Endothelial cell of umbilical vein (primary cell): ENCODE measurements at regions not wholly inside any gene's neighbourhood (a gene's known extent, or its start where the extent isn't known, plus 50 kb on each side); places are given as distances from the start of the nearest gene placed in this dataset.

Experiments
- JUN ChIP-seq: IDR thresholded peaks from 2 replicates; pipeline ENCODE4 v1.6.1; 2011; ENCODE audit warnings: borderline replicate concordance, low read depth; ENCODE audit not compliant: insufficient read length, insufficient read depth
- POLR2A ChIP-seq: IDR thresholded peaks from 2 replicates; pipeline ENCODE4 v1.6.1; 2012; ENCODE audit warnings: low read depth, mild to moderate bottlenecking, control low read depth, low read length
- TF ChIP-seq, protein P1 (sequence below), 2 donors: IDR thresholded peaks; 1 replicate in 1 of 2; 2 replicates in 1 of 2; pipeline ENCODE4 v1.5.1; 2011; ENCODE audit warnings: low read length in 2 of 2, mild to moderate bottlenecking in 2 of 2, moderate library complexity in 2 of 2, control low read depth in 1 of 2, inconsistent platforms in 1 of 2, low read depth in 1 of 2; ENCODE audit not compliant: insufficient read depth in 1 of 2; ENCODE audit errors: extremely low read depth in 1 of 2

DNA sequence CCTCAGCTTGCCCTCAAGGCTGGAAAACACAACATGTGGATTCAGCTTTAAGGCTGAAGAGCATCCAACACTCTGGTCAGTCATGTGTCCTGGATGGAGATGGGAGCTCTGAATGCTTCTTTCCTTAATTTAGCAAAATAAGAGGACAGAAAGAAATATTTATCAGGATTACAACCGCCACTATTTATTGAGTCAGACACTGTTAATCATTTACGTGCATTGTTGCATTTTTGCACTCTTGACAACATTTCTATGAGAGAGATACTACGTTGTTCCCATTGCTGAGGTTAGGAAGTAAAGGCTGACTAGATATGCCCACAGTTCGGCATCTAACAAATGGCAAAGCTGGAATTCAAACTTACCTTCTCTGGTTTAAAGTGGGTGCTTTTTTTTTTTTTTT lies 101.8 kb upstream of the KMT2C start:
- TF ChIP-seq, protein P1, sequence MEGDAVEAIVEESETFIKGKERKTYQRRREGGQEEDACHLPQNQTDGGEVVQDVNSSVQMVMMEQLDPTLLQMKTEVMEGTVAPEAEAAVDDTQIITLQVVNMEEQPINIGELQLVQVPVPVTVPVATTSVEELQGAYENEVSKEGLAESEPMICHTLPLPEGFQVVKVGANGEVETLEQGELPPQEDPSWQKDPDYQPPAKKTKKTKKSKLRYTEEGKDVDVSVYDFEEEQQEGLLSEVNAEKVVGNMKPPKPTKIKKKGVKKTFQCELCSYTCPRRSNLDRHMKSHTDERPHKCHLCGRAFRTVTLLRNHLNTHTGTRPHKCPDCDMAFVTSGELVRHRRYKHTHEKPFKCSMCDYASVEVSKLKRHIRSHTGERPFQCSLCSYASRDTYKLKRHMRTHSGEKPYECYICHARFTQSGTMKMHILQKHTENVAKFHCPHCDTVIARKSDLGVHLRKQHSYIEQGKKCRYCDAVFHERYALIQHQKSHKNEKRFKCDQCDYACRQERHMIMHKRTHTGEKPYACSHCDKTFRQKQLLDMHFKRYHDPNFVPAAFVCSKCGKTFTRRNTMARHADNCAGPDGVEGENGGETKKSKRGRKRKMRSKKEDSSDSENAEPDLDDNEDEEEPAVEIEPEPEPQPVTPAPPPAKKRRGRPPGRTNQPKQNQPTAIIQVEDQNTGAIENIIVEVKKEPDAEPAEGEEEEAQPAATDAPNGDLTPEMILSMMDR (IDR thresholded peaks at IDR 0.05; ENCODE audit: extremely low read depth in 1 of 2, insufficient read depth in 1 of 2, low read depth in 1 of 2, low read length in 2 of 2) = no peak
- TF ChIP-seq JUN (no peak), POLR2A (no peak)
